Ecto neural progenitor cell (in vitro differentiated cells): ENCODE measurements at regions not wholly inside any gene's neighbourhood (a gene's known extent, or its start where the extent isn't known, plus 50 kb on each side); places are given as distances from the start of the nearest gene placed in this dataset.
"Not testable (repeated sequence)": the region's sequence is repeated elsewhere in the genome, so short reads cannot be mapped to it uniquely, and the experiment has no call there.

Source experiments
- DNase-seq: peaks from one replicate; pipeline ENCODE4 v3.0.0-alpha.2; 2018; ENCODE audit warnings: low spot score

DNA sequence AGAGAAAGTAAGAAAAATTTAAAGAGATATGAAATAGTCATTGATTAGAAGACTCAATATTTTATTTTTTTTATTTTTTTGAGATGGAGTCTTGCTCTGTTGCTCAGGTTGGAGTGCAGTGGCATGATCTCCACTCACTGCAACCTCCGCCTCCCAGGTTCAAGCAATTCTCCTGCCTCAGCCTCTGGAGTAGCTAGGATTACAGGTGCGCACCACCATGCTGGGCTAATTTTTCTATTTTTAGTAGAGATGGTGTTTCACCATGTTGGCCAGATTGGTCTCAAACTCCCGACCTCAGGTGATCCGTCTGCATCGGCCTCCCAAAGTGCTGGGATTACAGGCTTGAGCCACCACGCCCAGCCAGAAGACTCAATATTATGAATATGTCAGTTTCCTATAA lies 672.6 kb downstream of the UQCRFS1 start:
- DNase-seq: not testable (repeated sequence)

DNA sequence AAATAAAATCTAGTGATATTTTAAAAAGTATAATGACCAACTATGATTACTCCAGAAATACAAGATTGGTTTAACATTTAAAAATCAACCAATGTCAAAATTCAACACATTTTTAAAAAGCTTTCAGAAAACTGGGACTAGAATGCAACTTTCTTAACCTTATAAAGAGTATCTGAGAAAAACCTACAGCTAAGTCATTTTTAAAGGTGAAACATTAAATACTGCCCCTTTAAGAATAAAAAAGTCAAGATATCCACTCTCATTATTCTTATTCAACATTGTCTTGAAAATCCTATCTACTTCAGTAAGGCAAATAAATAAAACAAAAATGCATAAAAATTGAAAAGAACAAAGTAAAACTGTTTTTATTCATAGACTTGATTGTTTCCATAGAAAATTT lies 673.2 kb downstream of the UQCRFS1 start:
- no peak for DNase-seq

DNA sequence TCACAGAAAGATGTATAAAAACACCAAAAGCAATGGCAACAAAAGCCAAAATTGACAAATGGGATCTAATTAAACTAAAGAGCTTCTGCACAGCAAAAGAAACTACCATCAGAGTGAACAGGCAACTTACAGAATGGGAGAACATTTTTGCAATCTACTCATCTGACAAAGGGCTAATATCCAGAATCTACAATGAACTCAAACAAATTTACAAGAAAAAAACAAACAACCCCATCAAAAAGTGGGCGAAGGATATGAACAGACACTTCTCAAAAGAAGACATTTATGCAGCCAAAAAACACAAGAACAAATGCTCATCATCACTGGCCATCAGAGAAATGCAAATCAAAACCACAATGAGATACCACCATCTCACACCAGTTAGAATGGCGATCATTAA lies 674.4 kb downstream of the UQCRFS1 start:
- not testable (repeated sequence) for DNase-seq

DNA sequence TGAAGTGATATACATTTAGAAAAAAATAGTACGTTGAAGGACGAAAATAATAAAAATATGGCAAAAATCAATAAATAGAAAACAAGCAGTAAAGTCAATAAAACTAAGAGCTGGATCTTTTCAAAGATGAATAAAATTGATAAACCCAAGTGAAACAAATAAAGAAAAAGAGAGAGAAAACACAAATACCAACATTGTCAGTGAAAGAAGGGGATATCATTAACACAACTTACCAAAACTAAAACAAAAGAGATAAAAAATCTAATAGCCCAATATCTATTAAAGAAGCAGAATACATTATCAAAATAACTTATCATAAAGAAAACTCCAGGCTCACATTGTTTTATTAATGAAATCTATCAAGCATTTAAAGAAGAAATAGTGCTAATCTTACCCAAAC lies 675.1 kb downstream of the UQCRFS1 start:
- no peak for DNase-seq

DNA sequence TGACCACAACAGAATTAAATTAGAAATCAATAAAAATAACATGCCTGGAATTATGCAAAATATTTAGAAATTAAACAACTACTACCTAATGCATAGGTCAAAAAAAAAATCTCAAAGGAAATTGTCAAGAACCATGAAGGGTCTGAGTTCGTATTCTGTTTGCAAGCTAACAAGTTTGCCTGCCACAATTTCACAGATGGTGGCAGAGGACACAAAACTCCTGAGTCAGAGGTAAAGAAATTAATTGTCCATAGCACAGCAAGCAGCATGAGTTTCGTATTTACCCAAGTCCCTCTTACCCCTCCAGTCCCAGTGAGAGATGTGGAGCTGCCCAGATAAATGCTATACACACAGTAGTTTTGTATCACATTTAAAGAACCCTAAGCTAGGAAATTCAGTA lies 675.9 kb downstream of the UQCRFS1 start:
- DNase-seq: no peak

DNA sequence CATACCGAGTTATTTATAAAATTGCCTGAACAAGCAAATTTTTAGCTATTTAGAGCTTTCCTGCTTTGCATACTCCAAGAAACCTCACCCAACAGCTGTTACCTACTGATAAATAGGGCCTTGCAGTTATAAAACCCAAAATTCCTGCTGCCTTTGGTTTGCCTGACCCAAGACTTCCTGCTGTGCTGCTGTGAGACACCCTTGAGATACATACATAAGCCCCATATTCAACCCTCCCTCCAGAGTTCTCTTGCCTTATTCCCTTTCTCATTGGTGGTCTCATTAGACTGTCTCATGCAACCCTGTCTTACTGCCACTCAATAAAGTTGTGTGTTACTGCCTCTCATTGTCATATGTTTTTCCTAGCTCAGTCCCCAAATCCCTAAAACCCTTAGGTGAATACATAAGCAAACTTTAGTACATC lies 677.6 kb downstream of the UQCRFS1 start:
- DNase-seq: no peak

DNA sequence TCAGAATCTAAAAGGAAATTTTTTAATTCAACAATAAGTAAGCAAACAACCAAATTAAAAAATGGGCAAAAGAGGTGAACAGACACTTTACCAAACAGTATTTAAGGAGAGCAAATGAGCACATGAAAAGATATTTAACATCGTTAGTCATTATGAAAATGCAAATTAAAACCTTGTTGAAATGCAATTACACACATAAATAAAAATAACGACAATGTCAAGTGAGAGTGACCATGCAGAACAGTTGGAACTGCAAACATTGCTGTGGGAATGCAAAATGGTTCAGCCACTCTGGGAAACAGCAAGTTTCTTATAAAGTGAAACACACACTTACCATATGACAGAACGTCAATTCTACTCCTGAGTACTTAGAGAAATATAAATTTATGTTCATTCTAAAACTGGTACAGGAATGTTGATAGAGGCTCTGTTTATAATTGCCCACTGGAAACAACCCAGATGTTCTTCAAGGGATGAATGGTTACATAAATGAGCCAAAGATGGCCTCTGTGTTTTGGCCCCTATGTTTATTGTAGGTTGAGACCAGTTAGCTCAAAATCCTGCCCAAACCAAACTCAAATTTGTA lies 678.1 kb downstream of the UQCRFS1 start:
- DNase-seq: no peak

DNA sequence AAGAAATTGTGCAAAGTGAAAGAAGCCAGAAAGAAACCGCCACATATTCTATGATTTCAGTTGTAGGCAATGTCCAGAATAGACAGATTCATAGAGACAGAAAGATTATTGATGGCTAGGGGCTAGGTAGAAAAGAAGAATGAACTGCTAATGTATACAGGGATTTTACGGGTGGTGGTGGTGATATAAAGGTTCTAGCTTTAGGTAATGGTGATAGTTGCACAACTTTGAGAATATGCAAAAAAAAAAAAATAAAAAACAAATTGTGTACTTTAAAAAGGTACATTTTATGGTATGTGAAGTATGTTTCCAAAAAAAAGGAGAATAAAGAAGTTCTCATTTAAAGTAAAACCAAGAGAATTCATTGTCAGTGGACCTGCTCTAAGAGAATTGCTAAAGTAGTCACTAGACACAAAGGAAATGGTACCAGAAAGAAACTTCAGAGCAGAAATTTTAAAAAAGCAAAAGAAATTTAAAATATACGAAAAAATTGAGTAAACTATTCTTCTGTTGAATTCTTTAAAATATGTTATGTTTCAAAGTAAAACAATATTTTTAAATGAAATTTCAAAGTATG lies 680.1 kb downstream of the UQCRFS1 start:
- no peak for DNase-seq

DNA sequence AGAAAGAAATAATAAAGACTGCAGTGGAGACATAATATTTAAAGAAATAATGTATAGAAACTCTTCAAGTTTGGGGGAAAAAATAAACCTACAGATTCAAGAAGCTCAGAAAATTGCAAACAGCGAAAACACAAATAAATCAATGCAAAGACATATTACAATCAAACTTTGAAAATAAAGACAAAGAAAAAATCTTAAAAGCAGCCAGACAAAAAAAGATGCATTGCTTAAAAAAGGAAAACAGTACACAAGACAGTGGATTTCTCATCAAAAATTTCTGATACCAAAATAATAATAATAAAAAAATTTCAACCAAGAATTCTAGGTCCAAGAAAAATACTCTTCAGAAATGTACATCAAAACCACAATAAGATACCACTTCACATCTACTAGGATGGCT lies 681.0 kb downstream of the UQCRFS1 start:
- DNase-seq: no peak

DNA sequence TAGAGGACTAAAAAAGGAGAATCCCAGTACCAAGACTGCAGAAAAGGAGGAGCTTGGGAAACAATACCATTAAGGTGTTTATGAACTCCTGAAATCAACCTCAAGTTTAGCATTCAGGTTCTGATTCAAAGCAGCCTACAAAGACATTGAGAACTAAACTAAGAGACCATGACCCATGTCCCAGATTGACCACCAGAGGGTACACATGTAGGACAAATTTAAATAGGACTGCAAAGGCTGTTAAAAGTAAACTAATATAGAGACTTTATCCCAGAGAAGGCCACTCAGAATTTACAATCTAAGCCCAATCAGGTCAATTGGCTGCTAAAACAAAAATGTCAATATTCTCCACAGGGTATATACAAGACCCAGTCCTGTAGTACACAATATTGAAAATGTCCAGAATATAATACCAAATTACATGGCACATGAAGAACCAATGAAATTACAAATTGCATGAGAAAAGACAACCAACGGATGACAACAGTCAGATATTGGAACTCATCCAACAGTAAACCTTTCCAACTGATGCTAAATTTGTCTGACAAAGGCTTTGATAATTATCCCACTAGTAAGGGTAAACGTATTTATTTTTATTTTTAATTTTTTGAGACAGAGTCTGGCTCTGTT lies 682.4 kb downstream of the UQCRFS1 start:
- no peak for DNase-seq

DNA sequence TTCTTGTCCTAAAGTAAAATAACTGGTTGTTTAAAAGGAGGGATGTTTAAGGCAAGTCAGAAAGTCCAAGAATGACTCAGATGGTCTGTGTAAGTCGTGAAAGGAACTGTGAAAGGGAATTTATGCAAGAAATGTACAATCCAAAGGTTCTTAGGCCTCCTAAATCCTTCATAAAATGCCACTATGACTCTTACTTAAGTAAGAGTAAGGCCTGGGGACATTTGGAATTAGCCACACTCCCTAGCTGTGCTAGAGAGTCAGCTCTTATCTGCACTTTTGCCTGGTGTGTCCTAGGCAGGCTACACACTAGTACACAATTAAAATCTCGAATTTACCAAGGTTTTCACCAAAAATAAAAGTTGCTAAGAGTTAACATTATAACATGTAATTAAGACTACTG lies 686.9 kb downstream of the UQCRFS1 start:
- DNase-seq: no peak

DNA sequence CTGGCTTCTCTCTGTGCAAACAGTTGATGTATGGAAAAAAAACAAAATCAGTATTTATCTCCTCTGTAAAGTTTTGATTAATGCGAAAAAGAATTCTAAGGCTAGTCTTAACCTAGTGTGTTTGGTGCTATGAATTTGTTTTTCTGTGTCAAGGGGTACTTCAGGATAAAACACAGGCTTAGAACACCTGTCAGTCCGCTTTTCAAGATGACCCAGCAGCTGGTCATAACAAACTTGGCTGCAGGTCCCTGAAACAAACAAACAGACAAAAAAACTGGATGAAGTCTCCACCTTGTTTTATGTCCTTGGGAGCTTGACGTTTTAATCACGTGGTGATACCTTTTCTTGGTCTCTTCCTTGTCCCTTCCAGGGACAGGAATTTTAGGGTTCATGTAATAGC lies 689.3 kb downstream of the UQCRFS1 start:
- DNase-seq: no peak

DNA sequence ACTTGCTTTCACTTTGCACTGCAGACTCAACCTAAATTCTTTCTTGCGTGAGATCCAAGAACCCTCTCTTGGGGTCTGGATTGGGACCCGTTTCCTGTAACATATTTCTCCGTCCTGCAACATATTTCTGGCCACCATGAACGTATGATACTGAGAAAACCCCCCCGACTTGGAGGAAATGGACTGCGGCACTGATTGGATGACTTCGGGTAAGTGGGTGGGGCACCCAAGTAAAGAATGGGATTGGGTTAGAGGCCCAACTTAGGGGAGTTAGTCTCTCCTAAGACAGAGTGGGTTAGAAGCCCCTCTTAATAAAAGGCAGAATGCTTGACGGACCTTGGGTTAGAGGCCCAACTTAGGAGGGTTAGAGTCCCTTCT lies 690.4 kb downstream of the UQCRFS1 start:
- DNase-seq: no peak

DNA sequence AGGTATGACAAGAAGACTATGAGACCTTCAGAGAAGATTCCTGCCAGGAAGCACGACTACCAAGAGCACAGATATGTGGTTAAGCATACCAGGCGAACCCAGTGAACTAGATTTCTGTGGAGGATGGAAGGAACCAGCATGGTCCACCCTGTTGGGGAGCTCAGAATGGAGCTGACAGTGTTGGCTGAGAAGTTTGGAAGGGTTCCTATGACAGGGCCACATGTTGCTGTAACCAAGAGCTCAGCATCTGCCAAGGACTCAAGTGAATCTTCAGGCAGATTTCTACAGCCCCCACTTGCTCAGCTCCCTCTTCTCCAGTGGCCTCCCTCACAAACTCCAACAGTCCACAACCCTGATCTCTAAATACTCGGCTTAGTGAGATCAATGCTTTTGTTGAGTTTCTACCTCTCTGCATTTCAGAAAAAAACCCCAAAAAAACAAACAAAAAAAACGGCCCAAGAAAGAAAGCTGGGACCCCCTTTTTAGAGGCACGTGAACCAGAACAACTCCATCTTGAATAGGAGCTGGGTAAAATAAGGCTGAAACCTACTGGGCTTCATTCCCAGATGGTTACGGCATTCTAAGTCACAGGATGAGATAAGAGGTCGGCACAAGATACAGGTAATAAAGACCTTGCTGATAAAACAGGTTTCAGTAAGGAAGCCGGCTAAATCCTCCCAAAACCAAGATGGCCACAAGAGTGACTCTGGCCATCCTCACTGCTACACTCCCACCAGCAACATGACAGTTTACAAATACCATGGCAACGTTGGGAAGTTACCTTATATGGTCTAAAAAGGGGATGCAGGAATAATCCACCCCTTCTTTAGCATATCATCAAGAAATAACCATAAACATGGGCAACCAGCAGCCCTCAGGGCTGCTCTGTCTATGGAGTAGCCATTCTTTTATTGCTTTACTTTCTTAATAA lies 691.1 kb downstream of the UQCRFS1 start:
- DNase-seq: no peak

DNA sequence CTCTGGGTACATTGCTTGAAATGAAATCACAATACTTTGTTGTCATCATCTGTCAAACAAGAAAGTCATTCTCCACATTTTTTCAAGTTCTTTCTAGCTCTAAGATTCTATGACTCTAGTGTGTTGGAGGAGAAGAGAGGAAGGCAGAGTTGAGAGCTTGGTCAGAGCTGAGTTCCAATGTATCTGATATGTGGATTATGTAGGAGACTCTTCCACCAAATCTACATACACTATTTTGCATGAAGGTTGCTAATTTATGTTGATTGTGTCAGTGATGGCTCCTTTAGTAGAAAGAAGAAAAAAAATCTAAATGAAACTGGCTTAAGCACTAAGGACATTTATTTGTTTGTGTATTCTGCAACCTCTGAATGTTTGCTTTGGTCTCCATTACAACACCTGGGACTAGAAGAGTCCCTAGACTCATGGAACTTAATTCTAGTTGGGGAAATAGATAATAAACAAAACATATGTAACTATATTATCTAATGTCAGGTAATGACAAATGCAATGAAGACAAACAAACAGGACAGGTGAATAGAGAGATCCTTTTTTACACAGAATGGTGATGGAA lies 691.9 kb downstream of the UQCRFS1 start:
- no peak for DNase-seq

DNA sequence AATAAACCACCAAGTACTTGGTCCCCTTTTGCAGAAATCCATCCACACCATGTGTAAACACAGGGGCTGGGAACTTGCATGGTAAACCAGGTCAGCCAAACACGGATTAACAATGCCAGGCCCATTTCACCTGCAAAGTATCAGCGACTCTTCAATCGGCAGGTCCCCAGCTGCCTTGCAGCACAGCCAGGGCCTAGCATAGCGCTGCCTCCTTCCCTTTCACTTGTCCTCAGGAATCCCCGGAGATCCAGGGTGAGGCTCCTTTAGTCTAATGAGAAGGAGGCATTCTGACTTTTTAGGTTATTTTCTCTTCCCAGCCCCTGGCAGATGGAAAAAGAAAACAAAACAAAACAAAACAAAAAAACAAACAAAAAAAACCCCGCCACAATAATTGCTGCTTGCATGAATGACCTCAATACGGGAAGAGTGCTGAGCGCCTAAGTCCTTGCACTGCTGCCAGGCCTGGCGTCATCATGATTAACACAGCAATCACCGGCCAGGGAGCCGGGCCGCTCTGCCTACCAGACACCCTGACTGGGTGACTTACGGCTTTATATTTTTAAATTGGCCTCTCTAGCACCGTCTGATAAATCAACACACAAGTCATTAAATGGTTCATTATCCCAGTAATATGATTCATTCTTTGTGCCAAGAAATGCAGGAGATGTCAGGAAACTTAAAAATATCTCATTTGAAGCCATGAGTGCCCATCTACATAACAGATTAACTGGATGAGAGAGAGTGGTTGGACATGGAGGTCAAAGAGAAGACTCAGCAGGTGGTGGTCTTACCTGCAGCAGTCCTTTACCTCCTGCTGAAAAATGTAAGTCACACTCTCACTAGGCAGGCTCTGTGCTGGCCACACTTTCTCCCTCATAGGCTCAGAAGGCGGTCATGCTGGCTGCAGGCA lies 692.7 kb downstream of the UQCRFS1 start:
- no peak for DNase-seq

DNA sequence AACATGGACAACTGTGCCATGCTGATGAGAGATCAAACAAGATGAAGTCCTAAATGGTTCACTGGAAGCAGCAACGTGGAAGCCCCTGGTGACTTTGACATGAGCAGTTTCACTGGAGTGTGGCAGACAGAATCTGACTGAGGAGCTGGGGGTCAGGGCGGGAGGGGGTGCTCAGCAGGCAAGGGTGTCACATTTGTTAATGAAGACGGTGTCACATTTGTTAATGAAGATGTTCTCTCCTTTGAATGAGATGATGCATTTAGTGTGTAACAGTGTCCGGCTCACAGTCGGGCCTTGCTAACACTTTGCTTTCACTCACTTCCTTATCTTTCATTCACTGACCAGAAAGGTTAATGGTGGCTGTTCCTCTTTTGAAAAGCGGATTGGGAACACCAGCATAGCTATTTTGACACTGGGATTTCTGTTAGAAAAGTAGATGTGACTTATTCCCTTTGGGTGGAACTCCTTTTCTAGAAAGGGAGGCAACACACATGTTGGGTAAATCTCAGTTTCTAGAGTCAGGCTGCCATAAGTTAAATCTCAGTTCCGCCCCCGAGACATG lies 693.7 kb downstream of the UQCRFS1 start:
- DNase-seq: no peak

DNA sequence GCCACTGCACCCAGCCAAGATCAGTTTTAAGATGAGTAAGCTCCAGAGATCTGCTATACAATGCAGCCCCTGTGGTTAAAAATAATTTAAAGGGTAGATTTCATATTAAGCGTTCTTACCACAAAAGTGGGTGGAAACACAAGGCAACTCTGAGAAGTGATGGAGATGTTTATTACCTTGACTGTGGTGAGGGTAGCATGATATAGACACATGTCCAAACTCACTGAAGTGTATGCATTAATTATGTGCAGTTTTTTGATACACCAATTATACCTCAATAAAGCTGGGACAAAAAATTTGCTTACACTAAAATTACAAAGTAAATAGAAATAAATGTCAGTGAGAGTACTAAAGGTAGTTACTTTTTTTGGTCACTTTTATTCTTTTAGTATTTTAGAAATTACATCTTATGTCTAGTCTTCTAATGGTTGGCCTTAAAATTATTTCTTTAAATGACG lies 696.5 kb downstream of the UQCRFS1 start:
- no peak for DNase-seq

DNA sequence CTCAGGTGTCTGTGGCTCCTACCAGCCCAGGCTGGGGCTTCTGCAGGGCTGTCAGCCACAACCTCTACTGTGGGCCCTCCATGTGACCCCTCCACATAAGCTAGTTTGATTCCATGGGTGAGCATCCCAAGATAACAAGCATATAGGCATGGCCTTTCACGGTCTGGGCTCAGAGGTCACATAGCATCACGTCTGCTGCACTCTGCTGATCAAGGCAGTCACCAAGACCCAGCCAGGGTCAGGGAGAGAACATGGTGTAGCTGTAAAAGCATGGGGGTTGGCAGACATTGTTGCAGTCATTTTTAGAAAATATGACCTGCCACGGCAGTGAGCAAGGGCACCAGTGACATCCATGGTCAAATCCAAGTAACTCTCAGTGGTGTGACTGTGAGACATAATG lies 698.8 kb downstream of the UQCRFS1 start:
- no peak for DNase-seq

DNA sequence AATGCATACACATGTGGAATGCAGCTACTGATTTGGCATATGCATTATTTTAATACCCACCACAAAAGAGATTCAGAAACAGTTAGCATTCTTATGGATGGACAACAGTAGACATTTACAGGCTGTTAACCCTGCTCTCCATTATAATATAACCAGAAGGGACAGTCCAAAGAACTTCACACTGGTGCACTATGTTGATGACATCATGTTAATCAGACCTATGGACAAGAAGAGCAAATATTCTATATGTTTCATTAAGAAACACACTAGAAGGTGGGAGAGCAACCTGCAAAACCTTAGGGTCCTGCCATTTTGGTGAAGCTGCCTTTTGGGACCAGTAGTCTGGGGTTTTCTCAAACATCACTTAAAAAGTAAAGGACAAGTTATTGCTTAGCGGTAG lies 701.3 kb downstream of the UQCRFS1 start:
- DNase-seq: no peak
